HS-5 (cell line): ENCODE measurements at regions not wholly inside any gene's neighbourhood (a gene's known extent, or its start where the extent isn't known, plus 50 kb on each side); places are given as distances from the start of the nearest gene placed in this dataset.
"Not testable (repeated sequence)": the region's sequence is repeated elsewhere in the genome, so short reads cannot be mapped to it uniquely, and the experiment has no call there.

ENCODE experiments used
- DNase-seq: peaks from one replicate; pipeline ENCODE4 v3.0.0-alpha.2; 2012; ENCODE audit warnings: low read depth

DNA sequence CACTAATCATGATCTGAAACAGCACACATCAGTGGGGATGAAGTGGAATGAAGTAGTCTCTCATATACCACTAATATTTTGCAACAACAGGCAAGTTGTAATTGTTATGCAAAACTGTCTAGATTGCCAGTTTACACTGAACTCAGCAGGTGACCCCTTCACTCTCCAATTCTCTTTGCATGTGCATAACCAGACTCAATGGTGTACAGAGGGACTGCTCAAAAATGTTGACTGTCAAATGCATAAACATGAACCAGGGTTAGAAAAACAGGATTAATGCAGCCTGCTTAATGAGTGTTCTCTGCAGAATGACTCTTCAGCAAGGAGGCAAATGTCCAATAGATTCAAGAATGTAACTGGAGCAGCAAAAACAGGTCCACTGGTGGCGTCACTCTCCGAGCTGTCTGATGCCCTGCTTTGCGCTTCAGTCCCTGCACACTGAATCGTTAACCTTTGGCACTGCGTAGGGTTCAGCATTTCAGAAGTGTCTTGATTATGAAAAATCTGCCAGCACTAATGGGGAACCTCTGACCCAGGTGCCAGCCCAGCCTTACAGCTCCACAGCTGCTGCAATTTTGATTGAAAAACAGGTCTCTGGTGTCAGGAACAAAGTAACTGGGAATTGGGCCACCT, 209.3 kb downstream of the TDRD15 start:
- DNase-seq, result no peak

DNA sequence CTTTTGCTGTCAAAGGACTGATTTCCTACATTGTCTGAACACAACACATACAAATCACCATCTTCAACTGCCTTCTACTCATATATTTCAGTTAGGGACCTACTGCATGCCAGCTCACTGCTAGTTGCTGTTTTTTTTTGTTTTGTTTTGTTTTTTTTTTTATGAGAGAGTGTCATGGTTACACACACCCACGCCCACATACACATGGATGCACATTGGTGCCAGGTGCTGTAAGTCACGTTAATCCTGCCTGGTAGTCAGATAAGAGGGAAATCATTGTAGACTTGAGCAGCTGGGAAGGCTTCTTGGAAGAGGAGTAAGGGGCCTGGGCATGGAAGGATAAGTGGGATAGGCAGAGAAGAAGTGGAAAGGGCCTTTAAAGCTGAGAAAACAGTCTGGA, 209.9 kb downstream of the TDRD15 start:
- DNase-seq, result no peak

DNA sequence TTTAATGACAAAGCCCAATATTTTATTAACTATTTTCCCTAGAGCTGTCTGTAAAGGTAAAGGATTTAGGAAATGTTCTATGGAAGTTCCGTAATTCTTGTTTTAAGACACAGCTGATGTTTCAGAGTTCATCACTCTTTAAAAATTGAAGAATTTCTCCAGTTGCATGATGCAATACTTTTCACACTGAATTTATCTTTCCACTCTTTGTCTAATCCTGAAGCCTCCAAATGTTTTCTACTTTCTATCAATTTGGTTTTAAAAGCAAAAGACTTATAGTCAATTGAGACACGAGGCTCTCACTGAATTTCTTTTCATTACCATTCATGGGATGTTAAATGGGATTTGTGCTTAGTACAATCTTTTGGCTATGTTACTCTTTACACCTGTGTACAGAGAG, 223.2 kb downstream of the TDRD15 start:
- no peak for DNase-seq

DNA sequence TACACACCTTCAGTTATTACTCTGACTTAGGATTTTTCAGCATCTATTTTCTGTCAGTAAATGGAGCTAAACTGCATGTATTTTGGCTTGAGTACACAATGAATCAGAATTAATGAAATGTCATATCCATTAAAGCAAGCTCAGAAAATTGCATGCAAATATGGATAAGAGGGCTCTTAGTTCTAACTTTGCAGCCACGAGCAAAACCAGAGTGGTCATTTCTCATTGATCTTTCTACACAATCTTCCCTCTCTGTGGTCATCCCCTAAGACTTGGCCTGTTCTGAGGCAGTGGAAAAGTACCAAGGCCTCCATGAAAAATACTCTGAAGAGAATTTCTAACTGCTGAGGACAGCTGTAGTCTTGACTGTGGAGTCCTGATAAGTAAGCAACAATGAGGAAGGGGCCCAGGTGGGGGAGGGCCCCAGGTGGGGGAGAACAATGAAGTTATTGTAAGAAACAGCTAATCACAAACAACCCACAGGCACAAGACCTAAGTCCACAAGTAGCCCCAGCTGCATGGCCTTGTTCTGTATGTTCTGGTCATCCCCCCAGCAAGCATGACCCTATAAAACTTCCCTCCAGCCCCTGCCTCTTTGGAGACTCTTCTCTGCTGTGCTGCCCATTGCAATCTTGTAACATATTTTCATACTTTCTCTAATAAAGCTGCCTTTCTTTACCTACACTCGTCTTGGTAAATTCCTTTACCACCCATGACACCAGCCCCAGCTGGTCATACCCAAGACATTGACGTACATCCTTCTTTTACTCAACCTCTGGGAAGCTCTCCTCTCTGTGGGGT, 230.3 kb downstream of the TDRD15 start:
- no peak for DNase-seq

DNA sequence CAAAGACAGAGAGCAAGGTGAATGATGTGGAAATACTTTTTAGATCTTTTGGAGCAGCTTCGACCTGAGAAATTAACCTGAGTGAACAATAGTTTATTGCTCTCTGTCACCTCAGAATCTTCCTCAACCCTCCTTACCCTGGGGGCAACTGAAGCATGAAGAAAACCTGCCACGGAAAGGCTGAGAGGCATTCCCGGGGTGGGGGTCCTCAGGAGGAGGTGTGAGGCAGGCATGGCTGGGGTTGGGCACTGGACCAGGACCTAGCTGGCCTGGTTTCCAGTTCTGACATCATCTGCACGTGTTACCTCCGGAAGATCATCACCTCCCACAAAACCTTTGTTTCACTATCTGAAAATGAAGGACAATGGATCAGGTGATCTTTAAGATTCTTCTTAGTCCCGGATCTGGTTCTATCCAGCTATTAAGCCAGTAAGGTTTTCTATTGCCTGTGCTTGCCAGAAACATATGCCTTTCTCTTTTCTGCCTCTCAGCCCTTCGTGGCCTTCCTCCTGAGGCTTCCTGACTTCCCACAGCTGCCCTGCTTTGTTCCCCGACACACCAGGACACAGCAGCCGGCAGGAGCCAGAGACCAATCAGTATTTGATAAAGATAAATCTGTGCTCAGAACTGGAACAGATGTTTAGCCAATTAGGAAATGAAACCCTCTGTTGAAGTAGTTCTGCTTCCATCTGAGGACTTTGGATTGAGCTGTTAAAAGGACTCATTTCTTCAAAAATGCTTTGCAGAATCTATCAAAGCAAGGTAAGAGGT, 232.5 kb downstream of the TDRD15 start:
- DNase-seq, result no peak

DNA sequence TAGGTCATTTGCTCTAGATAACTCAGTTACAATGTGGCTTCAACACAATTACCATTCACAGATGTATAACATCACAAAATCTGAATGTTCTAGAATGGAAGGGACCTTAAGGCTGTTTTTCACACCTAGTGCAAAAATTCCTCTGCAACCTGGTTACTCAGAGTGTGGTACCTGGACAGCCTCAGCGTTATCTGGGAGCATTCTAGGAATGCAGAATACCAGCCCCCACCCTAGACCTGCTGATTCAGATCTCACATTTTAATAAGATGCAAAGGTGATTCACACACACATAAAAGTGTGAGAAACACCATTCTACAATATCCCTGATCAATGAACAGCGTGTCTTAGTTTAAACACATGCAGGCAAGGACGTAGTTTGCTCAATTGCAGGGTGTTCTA, 233.1 kb downstream of the TDRD15 start:
- DNase-seq, result no peak

DNA sequence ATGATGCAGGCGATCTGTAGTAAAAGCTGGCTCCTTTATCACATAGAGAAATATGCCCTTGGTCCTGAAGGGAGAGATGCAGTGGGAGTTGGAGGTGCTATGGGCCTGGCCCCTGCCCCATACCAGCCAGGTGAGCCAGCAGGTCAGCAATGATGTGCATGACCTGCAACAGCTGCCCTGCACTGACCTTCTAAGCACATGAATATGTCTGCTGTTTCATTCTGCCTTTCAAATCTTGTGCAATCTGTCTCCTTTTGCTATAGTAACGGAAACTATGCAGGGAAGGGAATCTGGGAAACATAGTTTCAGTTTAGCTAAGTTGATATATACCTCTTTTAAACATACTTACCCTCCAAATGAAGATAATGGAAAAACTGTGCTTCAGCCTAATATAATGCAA, 235.2 kb downstream of the TDRD15 start:
- no peak for DNase-seq

DNA sequence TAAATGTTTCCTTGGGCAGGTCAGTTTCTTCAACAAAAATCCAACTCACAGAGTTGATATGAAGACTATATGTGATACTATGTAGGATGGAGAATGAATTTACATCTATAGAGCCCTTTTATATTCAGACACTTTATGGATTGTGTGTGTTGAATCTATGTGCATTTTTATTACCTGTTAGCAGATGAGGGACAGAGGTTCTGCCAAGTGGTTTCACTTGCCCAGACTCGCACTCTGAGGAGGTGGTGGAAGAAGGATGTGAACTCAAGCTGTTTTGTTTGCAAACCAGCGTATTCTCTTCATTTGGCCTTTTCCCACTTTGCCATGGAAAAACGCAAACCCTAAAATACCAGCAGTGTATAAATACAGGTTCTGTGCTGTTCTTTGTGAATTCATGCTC, 237.6 kb downstream of the TDRD15 start:
- no peak for DNase-seq

DNA sequence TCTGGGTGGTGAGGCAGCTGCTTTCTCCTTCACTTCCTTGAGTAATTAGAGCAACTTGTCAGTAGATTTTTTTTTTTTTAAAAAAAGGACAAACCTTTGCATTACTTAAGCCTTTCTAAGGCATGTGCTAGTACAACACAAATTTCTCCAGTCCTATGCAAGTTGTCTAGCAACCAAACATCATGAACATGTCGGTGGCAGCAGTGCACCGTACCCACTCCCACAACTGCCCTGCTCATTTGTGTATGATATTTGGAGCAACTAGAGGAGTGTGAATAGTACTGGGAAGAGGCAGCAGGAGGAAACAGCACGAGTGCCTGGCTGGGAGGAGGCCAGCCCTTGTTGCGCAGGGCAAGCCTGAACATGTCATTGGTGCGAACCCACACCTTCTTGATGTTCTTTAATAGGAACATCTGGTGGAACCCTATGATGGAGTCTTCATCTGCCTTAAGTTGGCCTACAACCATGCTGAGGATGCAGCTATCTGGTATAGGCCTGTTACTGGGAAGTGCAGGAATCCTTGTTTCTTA, 238.3 kb downstream of the TDRD15 start:
- DNase-seq, result no peak

DNA sequence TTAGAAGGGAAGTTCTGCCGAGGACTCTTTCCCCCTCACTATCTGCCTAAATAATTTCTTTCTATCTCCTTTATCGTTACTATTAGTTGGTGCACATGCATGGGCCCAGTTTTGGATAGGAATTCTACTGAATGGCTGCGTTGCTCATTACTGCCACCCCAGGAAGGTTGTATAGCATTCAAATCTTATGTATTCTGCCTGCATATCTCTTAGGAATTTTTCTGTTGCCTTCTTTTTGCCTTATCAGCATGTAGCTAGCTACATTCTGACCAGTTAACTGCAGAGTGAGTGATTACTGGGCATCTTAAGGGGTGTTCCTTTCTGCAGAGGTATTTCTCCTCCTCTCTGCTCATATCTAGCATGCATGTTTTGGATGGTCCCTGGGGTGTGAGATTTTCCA, 239.6 kb downstream of the TDRD15 start:
- no peak for DNase-seq

DNA sequence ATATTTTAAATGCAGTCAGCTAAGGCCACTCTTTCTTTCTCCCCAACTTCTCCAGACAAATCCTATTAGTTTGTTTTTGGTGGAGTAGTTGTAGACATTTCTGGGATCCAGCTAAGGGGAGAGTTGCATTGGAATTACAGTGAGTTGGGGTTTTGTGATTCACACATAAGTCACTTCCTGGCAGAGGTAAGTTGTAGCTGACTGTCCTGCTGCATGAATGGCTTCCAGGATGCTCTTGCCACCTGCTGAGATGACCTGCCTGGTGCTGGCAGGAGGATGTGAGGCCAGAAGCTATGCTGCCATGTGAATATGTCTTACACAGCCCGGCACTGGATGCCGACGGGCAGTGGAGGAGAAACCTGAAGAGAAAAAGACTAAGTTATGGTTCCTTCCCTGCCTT, 243.7 kb downstream of the TDRD15 start:
- peak; percentile 3 for DNase-seq

DNA sequence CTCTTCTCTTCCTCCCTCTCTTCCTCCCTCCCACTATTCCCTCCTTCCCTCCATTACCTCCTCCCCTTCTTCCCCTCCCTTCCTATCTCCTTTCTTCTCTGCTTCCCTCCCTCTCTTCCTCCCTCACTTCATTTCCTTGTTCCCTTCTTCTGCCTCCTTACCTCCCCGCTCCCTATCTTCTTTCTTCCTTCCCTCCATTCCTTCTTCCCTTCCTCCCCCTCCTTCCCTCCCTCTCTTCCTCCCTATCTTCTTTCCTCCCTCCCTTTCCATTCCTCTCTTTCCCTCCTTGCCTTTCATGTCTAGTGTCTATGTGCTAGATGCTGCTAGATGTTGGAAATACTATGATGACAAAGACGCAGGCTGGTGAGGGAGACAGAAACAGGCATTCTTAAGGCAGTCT, 246.0 kb downstream of the TDRD15 start:
- no peak for DNase-seq

DNA sequence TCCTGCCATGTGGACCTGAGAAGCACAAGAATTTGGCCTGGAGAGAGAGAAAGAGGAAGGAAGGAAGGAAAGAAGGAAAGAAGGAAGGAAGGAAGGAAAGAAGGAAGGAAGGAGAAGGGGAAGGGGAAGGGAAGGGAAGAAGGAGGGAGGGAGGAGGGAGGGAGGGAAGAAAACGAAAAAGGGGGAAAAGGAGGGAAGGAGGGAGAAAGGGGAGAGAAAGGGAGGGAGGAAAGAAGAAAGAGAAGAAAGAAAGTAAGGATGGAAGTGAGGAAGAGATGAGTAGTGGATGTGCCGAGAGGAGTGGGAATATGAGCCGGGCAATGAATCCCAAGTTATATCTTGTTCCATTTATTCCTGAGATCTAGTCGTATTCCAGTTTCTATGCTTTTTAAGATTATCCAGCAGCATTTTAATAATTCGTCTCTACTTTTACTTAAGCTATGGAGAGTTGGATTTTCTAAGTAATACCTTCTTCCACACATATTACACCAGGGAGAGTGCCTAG, 247.8 kb downstream of the TDRD15 start:
- DNase-seq, result no peak

DNA sequence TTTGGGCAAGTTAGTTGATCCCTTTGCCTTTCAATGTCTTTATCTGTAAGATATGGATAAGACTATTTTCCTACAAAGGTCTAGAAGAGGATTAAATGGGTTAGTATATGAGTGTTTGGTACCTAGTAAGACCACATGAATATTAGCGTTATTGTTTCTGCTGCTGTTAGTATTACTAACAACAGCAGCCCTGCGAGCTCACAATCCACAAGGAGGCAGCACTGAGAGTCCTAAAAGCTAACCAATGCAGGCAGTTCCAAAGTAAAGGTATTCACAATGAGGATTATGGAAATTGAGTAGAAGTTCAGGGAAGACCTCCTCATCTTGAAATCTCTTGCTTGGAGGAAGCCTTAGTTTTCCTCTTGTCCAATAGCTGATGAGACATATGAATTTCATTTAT, 248.9 kb downstream of the TDRD15 start:
- DNase-seq, result no peak

DNA sequence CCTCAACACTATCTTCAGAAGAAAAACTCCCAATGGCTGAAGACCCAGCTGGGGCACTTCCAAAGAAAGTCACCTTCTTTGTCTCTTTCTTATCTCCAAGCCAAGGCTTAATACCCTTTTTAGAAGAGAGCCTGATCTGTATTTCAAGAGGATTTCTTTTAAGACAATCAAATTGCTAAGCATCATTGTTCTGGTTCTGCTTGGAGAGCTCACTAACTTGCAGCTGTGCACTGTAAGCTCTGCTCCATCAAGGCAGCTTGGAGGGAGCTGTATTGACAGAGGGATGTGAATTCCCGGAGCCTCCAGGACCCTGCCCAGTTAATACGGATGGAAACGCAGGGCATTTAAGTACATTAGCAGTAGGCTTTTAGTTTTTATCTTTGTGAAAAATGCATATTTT, 253.1 kb downstream of the TDRD15 start:
- no peak for DNase-seq

DNA sequence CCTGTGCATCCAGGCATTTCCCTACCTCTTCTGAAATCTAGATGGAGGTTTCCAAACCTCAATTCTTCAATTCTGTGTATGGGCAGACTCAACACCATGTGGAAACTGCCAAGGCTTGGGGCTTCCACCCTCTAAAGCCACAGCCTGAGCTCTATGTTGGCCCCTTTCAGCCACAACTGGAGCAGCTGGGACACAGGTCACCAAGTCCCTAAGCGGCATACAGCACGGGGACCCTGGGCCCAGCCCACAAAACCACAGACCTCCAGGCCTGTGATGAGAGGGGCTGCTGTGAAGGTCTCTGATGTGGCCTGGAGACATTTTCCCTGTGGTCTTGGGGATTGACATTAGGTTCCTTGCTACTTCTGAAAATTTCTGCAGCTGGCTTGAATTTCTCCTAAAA, 255.4 kb downstream of the TDRD15 start:
- no peak for DNase-seq

DNA sequence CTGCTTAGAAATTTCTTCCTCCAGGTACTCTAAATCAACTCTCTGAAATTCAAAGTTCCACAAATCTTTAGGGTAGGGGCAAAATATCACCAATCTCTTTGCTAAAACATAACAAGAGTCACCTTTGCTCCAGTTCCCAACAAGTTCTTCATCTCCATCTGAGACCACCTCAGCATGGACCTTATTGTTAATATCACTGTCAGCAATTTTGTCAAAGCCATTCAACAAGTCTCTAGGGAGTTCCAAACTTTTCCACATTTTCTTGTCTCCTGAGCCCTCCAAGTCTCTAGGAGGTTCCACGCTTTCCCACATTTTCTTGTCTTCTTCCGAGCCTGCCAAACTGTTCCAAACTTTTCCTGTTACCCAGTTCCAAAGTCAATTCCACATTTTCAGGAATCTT, 255.9 kb downstream of the TDRD15 start:
- not testable (repeated sequence) for DNase-seq

DNA sequence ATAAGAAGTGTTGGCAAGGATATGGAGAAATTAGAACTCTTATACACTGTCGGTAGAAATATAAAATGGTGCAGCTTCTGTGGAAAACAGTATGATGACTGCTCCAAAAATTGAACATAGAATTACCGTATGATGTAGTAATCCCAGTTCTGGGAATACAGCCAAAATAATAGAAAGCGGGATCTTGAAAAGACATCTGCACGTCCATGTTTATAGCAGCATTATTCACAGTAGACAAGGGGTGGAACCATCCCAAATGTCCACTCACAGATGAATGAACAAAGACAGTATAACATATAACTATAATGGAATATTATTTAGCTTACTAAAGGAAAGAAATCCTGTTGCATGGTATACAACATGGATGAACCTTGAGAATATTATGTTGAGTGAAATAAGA, 257.7 kb downstream of the TDRD15 start:
- no peak for DNase-seq

DNA sequence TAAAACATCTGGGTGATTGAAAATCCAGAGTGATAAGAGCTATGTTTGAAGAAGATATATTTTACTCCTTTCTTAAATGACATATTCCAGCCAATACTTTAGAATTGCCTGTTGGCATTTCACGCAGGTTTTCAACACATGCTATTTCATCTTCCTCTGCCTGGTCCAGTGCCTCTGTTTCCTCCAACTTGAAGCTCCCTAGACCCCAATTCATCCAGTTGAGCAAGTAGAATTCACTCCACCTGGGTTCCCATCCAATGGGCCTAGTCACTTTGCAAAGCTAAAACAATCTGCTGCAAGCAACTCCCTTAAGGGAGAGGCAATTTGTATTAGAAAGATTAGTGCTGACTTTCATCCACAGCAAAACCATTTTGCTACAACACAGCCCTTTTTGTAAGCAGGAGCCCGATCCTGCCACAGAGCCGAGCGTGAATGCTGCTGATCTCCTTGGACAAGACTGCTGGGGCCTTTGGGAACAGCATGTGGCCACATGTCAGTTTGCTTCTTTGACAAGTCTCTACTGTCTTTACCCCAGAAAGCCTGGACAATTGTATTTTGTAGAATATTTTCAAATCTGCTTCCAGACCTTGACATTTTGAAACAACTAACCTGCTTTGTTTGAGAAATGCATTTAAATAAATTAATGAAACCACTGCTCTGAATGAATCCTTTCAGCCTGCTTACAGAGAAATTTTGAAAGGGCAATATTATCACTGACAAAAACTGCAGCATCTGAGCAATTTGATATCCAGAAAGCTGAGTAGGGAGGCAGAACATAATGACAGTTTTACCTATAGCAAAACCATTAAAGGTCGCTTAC, 259.1 kb downstream of the TDRD15 start:
- no peak for DNase-seq

DNA sequence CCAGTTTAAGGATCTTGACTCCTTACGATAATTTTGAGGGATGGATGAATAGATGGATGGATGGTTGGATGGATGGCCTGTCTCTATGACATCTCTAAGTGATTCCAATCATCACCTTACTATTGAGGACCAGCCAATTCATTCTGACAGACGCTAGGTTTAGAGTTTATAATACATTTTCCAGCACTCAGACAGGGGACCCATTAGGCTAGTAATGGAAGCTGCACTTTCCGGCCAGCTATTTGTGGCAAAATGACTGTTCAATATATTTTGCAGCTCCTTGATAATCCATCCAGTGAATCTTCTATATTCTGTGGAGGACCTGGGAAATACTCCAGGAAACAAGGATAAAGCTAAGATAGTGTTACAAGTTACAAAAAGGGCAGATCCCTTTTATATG, 262.9 kb downstream of the TDRD15 start:
- no peak for DNase-seq

DNA sequence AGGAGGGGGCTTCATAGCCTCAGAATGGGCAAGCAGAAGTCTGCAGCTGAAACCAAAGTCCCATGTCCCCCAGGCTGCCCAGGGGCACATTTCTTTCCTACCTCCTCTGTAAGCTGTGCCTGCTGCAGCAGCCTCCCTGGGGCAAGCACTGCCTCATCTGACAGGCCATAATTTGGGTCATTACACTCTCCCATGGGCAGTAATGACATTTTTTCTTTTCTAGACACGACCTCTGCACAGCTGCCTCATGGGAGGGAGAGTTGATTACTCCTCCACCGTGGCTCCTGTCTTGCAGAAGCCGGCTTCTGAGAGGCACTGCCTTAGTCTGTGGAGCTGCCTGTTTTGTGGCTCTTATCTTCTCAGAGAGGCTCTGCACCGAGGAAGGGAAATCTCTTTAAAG, 268.9 kb downstream of the TDRD15 start:
- no peak for DNase-seq

DNA sequence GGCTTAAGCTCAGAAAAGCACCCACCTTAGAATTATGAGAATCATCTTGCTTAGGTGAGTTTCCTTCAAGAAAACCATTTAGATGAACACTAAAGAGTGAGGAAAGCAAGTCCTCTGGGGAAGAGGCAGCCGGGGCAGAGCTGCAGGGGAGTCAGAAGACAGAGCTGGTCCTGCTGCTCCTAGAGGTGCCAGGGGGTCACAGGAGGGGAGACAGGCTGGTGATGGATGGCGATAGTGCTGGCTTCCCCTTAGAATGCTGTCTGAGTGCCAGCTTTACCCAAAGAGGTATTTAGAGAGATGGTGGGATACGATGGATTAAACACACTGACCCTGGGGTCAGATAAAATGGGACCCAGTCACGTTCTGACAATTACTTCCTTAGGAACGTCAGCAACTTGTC, 269.4 kb downstream of the TDRD15 start:
- no peak for DNase-seq
